ENCODE measurements at regions not wholly inside any gene's neighbourhood (a gene's known extent, or its start where the extent isn't known, plus 50 kb on each side); places are given as distances from the start of the nearest gene placed in this dataset.

DNA sequence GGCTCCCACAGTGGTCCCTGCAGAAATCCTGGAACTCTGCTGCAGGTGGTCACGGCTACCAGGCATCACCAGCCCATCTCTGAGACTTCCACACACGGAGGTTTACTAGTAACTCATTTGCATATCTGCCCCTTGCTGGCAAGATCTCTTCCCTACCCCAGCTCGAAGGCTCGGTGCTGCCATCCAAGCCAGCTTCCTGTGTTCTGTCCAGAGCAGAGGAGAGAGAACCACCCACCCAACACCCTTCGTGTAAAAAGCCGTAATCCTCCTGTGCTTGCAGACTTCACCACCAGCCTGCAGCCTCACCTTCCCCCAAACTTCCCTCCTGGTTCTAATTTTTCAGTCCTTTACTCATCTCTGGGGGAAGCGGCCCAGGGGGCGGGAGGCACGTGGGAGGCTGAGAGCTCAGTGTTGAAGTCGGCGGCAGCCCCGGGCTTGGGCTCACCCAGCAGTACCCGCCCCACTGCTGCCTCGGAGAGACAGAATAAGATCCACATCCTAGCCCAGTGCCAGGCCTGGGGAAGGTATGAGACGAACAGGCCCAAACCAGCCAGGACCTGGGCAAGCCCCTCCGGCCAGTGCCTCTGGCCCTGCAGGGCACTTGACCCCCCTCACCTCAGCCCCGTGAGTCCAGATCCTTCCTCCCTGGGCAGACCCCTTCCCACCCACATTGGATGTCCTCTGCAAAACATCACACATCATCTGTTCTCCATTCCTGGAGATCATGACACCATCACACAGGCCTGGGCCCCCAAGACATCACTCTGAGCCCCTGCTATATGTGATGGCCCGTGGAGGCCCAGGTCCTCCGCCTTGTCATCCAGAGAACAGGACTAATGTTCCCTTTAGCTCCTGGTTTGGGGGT lies 145.8 kb upstream of the ID2 start:
- Histone ChIP-seq H3K4me1 (ENCODE audit: control insufficient read depth in 1 of 2, insufficient read depth in 2 of 2, low read length in 2 of 2) (no peaks in the 10 kb centered on the region), H3K9ac (ENCODE audit: low read length) (no peak overlapping the region), H3K4me3 (replicated peaks in 1 of 2; ENCODE audit: low read depth in 1 of 2, low read length in 2 of 2) (no peak overlapping the region), H2AFZ (ENCODE audit: low read depth, low read length, poor library complexity, severe bottlenecking) (no peak overlapping the region), H3K79me2 (ENCODE audit: insufficient read depth, low read length) (no peaks in the 10 kb centered on the region), H3K27ac (ENCODE audit: low read depth, low read length) (no peak overlapping the region), H3K27me3 (ENCODE audit: insufficient read depth, low read length) (no peaks in the 10 kb centered on the region), H3K36me3 (ENCODE audit: control insufficient read depth in 1 of 2, insufficient read depth in 2 of 2, low read length in 2 of 2) (no peaks in the 10 kb centered on the region), H3K4me2 (ENCODE audit: low read length) (no peak overlapping the region), H4K20me1 (ENCODE audit: insufficient read depth) (no peaks in the 10 kb centered on the region), H3K9me3 (ENCODE audit: control insufficient read depth in 1 of 2, insufficient read depth in 1 of 2, low read depth in 1 of 2, low read length in 2 of 2) (peaks cover 3 to 10% of the 10 kb centered on the region in 2 experiments; a peak in 2 of 4 replicates), H3K9me2 (ENCODE audit: insufficient read depth) (no peaks in the 10 kb centered on the region)
- CTCF ChIA-PET, result no interaction called here
- POLR2A ChIA-PET, result no interaction called here
- TF ChIP-seq ELF1 (IDR thresholded peaks at IDR 0.05; ENCODE audit: borderline replicate concordance, low read depth) (no peak), EZH2 (IDR thresholded peaks at IDR 0.05) (no peak), REST (IDR thresholded peaks at IDR 0.05; ENCODE audit: low read depth) (no peak), SIN3A (IDR thresholded peaks at IDR 0.05; ENCODE audit: low read depth) (no peak), CEBPB (IDR thresholded peaks at IDR 0.05; ENCODE audit: low read depth) (no peak), YY1 (IDR thresholded peaks at IDR 0.05; ENCODE audit: extremely low read depth, insufficient replicate concordance, low read depth, low read length) (no peak), FOSL1 (IDR thresholded peaks at IDR 0.05; ENCODE audit: low read depth) (no peak), ZFX (IDR thresholded peaks at IDR 0.05) (0 out of 2 replicates have a peak, but pooled peaks have one; percentile 20)
- TF ChIP-seq, protein P1, sequence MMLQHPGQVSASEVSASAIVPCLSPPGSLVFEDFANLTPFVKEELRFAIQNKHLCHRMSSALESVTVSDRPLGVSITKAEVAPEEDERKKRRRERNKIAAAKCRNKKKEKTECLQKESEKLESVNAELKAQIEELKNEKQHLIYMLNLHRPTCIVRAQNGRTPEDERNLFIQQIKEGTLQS (IDR thresholded peaks at IDR 0.05), result no peak
- DNase-seq (ENCODE audit: low read depth, low spot score) (no peak), ATAC-seq (no peak)
- intact Hi-C loops (cut with micrococcal nuclease), result no loop called here
- BruUV-seq (replicated peaks), result no TSS peak
- RAD21 ChIA-PET (ENCODE audit: low non-redundant PET in 1 of 2, low total read pairs in 2 of 2, uncharacterized antibody in 2 of 2, unreplicated experiment in 2 of 2), result no interaction called here
